ENCODE measurements at regions not wholly inside any gene's neighbourhood (a gene's known extent, or its start where the extent isn't known, plus 50 kb on each side); places are given as distances from the start of the nearest gene placed in this dataset.

GRCh38 chr11:33492596-33492995, 208.0 kb downstream of the C11orf91 start:
- Histone ChIP-seq H3K27ac (no peak overlapping the region), H3K4me3 (no peak overlapping the region), H3K4me1 (no peaks in the 10 kb centered on the region), H3K9me3 (no peaks in the 10 kb centered on the region), H3K27me3 (replicated peaks in 1 of 7) (peaks cover 0 to 31% (median 0%) of the 10 kb centered on the region in 7 donors), H3K36me3 (no peaks in the 10 kb centered on the region)
- DNase-seq, result no peak
- intact Hi-C loops (cut with DNase I; ENCODE audit: low total_unique reads), result no loop called here
- TF ChIP-seq CTCF (IDR thresholded peaks at IDR 0.05 in 8 of 11, conservative IDR thresholded peaks at IDR 0.05 in 3 of 11), result no peak
- TF ChIP-seq POLR2AphosphoS5 (IDR thresholded peaks at IDR 0.05), result no peak
- no peak for TF ChIP-seq POLR2A (IDR thresholded peaks at IDR 0.05)
- 68 to 82% (median 75%) methylated on average over 6 of the region's 6 CpGs for WGBS, 5 donors

- intact Hi-C loops (cut with DNase I; ENCODE audit: low total_unique reads), result no loop called here
- 43 to 80% (median 65%) methylated on average over 3 of the region's 3 CpGs for WGBS, 5 donors
- H3K9me3 ChIP-seq, result no peaks in the 10 kb centered on the region
- H3K27me3 ChIP-seq (replicated peaks in 1 of 7), result peaks cover 0 to 28% (median 0%) of the 10 kb centered on the region in 7 donors
- no peaks in the 10 kb centered on the region for H3K36me3 ChIP-seq
- H3K4me3 ChIP-seq, result no peak overlapping the region
- no peak overlapping the region for H3K27ac ChIP-seq
- no peak for DNase-seq
- no peaks in the 10 kb centered on the region for H3K4me1 ChIP-seq
- TF ChIP-seq CTCF (IDR thresholded peaks at IDR 0.05 in 8 of 11, conservative IDR thresholded peaks at IDR 0.05 in 3 of 11) (no peak), POLR2AphosphoS5 (IDR thresholded peaks at IDR 0.05) (no peak)
Measured at GRCh38 chr11:33490842-33491370, 209.7 kb downstream of the C11orf91 start.

GRCh38 chr11:33488971-33489370, 211.7 kb downstream of the C11orf91 start:
- Histone ChIP-seq H3K9me3 (no peaks in the 10 kb centered on the region), H3K27me3 (replicated peaks in 1 of 7) (peaks cover 0 to 35% (median 0%) of the 10 kb centered on the region in 7 donors), H3K4me3 (no peak overlapping the region), H3K36me3 (no peaks in the 10 kb centered on the region), H3K27ac (no peak overlapping the region), H3K4me1 (no peaks in the 10 kb centered on the region)
- intact Hi-C loops (cut with DNase I; ENCODE audit: low total_unique reads), result no loop called here
- TF ChIP-seq CTCF (IDR thresholded peaks at IDR 0.05 in 8 of 11, conservative IDR thresholded peaks at IDR 0.05 in 3 of 11), result no peak
- no peak for TF ChIP-seq POLR2AphosphoS5 (IDR thresholded peaks at IDR 0.05)
- TF ChIP-seq POLR2A (IDR thresholded peaks at IDR 0.05), result no peak
- DNase-seq, result no peak
- 73 to 83% (median 75%) methylated on average over 3 of the region's 3 CpGs for WGBS, 5 donors

GRCh38 chr11:33480626-33481025, 220.0 kb downstream of the C11orf91 start:
- H3K36me3 ChIP-seq, result no peaks in the 10 kb centered on the region
- H3K9me3 ChIP-seq, result no peaks in the 10 kb centered on the region
- H3K4me3 ChIP-seq, result no peak overlapping the region
- WGBS, 5 donors, result 72 to 94% (median 80%) methylated on average over 3 of the region's 3 CpGs
- no peak for TF ChIP-seq POLR2AphosphoS5 (IDR thresholded peaks at IDR 0.05)
- TF ChIP-seq POLR2A (IDR thresholded peaks at IDR 0.05), result no peak
- TF ChIP-seq CTCF (IDR thresholded peaks at IDR 0.05 in 8 of 11, conservative IDR thresholded peaks at IDR 0.05 in 3 of 11), result no peak
- peaks cover 0 to 42% (median 0%) of the 10 kb centered on the region in 7 donors for H3K27me3 ChIP-seq (replicated peaks in 1 of 7)
- H3K27ac ChIP-seq, result no peak overlapping the region
- H3K4me1 ChIP-seq, result no peaks in the 10 kb centered on the region
- intact Hi-C loops (cut with DNase I; ENCODE audit: low total_unique reads), result no loop called here
- no peak for DNase-seq

Data from spleen (tissue), 11 donors.